ENCODE measurements at regions not wholly inside any gene's neighbourhood (a gene's known extent, or its start where the extent isn't known, plus 50 kb on each side); places are given as distances from the start of the nearest gene placed in this dataset.

DNA sequence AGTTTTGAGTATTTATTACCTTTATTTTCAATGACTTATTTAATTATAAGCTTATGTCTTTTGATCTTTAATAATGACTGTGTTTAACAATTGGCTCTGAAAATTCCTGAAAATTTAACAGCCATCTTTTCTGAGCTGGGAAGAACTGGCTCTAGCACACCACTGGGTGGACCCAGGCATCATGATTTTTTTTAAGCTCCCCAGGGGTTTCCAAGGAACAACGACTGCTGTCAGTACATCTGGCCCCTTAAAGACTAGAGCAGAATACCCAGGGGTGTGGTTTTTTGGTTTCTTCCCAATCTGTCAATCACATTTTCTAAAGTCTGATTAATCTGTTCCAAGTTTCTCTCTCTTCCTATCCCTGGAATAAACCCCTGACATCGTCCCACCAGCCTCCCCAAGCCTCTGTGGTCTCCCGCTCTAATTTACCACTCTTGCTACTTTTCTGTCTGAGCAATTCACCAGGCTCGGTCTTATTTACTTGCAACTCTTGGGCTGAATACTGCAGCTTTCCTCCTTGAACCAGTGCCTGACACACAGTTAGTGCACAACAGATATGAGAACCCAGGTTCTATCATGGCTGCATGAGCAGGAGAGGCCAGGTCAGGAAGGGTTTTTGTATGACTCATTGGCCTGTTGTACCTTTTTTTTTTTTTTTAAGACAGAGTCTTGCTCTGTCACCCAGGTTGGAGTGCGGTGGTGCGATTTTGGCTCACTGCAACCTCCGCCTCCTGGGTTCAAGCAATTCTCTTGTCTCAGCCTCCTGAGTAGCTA is 321.9 kb downstream of the ZSWIM6 start:
- DNase-seq (ENCODE audit: low read depth), result no peak

GRCh38 chr5:61654876-61655275 is 322.8 kb downstream of the ZSWIM6 start:
- DNase-seq (ENCODE audit: low read depth), result no peak

DNA sequence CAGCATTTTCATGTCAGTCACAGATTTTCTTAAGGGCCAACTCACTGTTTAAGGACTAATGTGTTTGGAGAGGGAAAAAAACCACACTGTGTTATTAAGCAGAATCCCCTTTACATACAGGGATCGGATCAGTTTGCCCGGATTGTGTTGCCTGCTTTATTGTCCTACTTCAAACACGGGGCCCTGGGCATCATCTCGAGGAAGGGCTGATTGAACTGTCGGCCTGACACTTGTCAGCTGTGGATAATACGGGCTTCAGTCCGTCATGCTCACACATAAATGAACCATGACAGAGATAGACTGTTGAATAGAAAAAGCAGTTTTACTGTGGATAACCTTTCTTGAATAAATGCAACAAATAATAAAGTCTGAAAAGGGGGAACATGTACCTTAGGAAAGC is 325.0 kb downstream of the ZSWIM6 start:
- DNase-seq (ENCODE audit: low read depth), result no peak

- no peak for DNase-seq (ENCODE audit: low read depth)
Measured at GRCh38 chr5:61657686-61658085, 325.6 kb downstream of the ZSWIM6 start.

DNA sequence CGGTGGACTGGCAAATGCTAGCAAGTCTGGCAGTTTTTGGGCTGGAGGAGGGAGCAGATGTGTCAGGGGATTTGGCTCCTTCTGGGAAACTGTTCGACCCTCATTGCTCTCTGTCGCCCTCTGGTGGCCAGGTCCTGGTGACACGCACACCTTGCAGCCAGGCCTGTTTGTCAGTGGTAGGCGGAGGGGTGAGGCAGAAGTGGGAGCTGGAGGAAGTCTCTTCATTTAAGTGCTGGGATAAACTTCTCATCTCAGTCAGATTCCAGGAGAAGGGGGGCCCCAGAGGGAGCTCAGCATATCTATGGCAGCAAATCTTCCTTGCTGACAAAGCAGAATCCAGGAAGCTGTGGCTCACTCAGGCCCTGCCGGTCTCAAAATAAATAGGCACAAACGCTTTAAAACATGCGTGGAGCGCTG is 326.5 kb downstream of the ZSWIM6 start:
- DNase-seq (ENCODE audit: low read depth), result peak; percentile 48

GRCh38 chr5:61659221-61659696 is 327.2 kb downstream of the ZSWIM6 start:
- no peak for DNase-seq (ENCODE audit: low read depth)

DNA sequence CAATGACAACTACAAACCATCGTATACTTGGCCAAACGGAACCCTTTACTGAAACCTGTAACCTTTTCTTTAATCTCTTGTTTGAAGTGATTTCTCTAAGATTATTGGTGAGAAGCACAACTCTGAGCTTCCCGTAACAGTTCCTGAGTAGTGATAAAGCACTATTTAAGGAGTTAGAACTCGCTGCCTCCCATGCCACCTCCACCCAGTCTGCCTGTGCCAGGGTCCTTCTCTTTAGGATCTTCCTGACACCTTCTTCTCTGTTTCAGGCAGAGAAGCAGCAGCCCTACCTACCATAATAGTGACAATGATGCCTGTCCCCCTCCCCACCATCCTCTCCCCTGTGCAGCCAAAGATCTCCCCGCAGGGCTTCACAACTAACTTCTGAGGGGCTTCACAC is 330.6 kb downstream of the ZSWIM6 start:
- DNase-seq (ENCODE audit: low read depth), result no peak

- DNase-seq (ENCODE audit: low read depth), result no peak
Measured at GRCh38 chr5:61666064-61666621, 334.1 kb downstream of the ZSWIM6 start.

DNA sequence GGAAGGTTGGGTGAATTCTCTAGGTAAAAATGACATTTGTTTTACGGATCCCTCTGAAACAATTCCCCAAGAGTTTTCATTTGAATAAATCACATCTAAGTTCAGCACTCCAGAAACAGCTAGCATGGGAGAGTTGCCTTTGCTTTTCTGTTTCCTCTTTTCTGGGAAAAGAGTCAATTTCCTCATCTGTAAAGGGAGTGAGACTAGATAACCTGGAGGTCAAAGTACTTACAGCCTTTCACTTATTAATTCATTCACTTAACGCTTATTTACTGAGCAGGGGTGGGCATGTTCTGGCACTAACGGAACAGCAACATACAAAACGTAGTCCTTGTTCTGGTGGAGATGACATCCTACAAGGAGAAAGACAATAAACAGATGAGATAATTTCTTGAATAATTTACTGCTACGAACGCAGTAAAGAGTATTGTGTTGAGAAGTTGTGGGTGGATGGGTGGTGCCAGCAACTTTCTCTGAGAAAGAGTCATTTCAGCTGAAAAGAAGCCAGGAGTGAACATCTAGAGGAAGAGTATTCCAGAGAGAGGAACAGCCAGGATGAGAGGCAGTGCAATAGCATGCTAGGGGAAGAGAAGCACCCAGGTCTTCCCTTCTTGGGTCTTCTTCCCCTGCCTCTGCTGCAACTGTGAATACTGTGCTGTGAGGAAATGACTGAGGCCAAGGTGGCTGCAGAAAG is 335.6 kb downstream of the ZSWIM6 start:
- DNase-seq (ENCODE audit: low read depth), result no peak

- DNase-seq (ENCODE audit: low read depth), result no peak
Measured at GRCh38 chr5:61669531-61669930, 337.5 kb downstream of the ZSWIM6 start.

- no peak for DNase-seq (ENCODE audit: low read depth)
Measured at GRCh38 chr5:61670941-61671340, 338.9 kb downstream of the ZSWIM6 start.

GRCh38 chr5:61673007-61673735 is 341.1 kb downstream of the ZSWIM6 start:
- peak; percentile 55 for DNase-seq (ENCODE audit: low read depth)

- no peak for DNase-seq (ENCODE audit: low read depth)
Measured at GRCh38 chr5:61674378-61674777, 342.3 kb downstream of the ZSWIM6 start.

GRCh38 chr5:61675015-61675692 is 343.1 kb downstream of the ZSWIM6 start:
- no peak for DNase-seq (ENCODE audit: low read depth)

- DNase-seq (ENCODE audit: low read depth), result no peak
Measured at GRCh38 chr5:61677220-61677619, 345.2 kb downstream of the ZSWIM6 start.

- no peak for DNase-seq (ENCODE audit: low read depth)
Measured at GRCh38 chr5:61678966-61679365, 346.9 kb downstream of the ZSWIM6 start.

DNA sequence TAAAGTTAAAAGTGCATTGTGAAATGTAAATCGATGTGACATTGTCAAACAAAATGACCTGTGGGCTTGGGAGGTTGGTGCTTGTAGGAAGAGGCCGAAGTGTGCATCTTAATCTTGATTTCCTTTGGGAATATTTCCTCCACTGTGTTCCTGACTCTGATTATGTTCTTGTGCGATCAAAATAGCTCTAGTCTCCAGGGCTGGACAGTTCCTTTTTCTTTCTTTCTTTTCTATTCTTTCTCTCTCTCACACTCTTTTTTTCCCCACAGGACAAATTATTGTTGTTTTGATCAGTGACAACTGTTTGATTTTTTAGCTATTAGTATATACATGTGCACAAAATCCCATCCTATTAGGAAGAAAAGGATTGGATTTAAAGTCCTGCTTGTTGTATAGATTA is 347.5 kb downstream of the ZSWIM6 start:
- no peak for DNase-seq (ENCODE audit: low read depth)

DNA sequence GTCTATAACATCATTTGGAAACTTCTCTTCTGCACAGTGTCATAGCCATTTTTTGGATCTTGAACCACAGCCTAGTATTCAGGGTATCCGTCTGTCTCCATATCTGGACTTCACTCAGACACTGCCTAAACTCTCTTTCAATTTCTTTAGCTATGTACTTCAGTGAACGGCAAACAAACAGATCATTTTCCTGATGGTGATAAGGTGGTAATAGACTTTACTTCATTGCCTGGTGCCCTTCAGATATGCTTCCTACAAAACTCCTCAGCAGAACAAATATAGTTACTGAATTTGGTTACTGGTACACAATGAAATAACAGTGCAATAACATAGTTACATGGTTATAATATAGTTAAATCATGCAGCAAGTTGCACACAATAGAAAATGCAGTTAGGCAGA is 348.2 kb downstream of the ZSWIM6 start:
- DNase-seq (ENCODE audit: low read depth), result no peak

- no peak for DNase-seq (ENCODE audit: low read depth)
Measured at GRCh38 chr5:61683148-61683547, 351.1 kb downstream of the ZSWIM6 start.

DNA sequence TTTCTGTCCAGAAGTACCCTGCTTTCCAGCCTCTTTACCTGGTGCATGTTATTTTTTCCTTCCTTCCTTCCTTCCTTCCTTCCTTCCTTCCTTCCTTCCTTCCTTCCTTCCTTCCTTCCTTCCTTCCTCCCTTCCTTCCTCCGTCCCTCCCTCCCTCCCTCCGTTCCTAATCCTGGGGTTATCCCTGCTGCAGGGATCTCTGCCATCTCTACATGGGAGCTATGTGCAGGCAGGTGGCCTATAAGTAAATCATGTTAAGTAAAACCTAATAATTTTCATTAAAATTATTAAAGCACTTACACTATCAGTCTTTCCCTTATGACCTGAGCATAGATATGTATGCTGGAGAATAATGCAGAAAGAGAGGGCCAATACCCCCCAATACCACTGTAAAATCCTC is 351.9 kb downstream of the ZSWIM6 start:
- no peak for DNase-seq (ENCODE audit: low read depth)

- no peak for DNase-seq (ENCODE audit: low read depth)
Measured at GRCh38 chr5:61686491-61687257, 354.6 kb downstream of the ZSWIM6 start.

Data from iris pigment epithelial cell (primary cell).